HG03342 (cell line): ENCODE measurements at regions not wholly inside any gene's neighbourhood (a gene's known extent, or its start where the extent isn't known, plus 50 kb on each side); places are given as distances from the start of the nearest gene placed in this dataset.

Source experiments
- ATAC-seq: cut with Tn5 transposase; IDR thresholded peaks from one replicate; pipeline ENCODE4 v1.9.1; 2021; ENCODE audit warnings: mild to moderate bottlenecking, moderate library complexity; ENCODE audit not compliant: unreplicated experiment

GRCh38 chr5:51449026-51449425, 65.8 kb downstream of the ISL1 start:
- no peak for ATAC-seq

GRCh38 chr5:51452562-51452961, 69.3 kb downstream of the ISL1 start:
- ATAC-seq: no peak

GRCh38 chr5:51465165-51465564, 81.9 kb downstream of the ISL1 start:
- ATAC-seq: no peak

GRCh38 chr5:51466214-51466613, 83.0 kb downstream of the ISL1 start:
- ATAC-seq: peak; percentile 52

DNA sequence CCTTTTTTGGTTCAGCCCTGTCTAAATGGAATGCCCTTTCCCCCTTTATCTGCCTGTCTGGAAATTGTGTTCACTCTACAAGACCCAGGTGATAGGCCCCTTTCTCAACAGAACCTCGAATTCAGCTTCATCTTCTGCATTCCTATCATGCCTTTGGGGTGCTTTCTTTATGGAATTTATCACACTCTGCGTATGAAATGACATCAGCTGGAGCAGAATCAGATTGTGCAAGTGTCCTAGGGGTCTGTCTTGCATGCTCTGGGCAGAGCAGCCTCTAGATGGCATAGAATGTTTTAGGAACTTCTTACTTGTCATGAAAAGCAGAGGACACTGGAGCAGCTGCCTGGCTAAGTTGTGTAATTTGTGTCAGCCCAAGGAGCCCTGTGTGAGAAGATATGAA, 84.9 kb downstream of the ISL1 start:
- no peak for ATAC-seq

DNA sequence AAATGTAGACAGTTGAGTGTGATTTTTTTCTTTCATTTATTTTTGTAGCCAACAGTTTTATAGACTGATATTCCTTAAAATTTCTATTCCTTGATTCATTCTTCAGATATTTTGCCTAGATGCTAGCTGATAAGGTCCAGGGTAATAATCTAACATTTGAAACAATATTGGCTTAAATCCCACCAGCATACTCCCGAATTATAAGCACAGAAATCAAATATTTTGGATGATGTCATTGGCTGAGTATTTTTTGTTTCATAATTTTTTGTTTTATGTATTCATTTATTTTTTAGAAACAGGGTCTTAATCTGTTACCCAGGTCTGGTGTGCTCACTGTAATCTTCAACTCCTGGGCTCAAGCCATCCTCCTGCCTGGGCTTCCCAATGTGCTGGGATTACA, 88.4 kb downstream of the ISL1 start:
- no peak for ATAC-seq

DNA sequence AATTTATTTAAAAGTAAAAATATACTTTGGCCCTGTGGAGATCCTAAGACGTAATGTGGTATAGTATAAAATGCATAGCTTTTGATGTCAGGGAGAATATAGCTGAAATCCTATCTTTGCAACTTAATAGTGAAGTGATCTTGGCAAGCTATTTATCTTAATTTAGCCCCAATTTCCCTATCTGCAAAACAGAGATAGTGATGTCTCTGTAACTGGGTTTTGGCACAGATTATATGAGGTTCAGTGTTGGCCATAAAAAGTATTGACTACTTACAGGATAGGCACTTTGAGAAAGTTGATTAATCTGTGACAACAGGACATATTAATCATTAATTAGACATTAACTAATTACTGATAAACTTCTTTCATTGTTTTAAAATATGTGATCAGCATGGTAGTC, 89.2 kb downstream of the ISL1 start:
- ATAC-seq: no peak

- ATAC-seq: no peak
Observed at GRCh38 chr5:51475628-51476027, 92.4 kb downstream of the ISL1 start.

DNA sequence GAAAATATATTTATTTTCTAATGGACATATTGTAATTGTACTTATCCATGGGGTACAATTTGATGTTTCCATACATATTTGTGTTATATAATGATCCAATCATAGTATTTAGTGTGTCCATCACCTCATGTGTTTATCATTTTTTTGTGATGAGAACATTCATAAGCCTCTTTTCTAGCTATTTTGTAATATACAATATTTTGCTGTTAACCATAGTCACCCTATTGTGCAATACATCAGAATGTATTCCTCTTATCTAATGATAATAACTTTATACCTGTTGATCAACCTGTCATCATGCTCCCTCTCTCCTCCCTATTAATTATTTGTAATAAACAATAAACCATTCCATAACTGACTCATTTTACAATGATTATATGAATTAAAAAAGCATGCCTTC, 93.2 kb downstream of the ISL1 start:
- no peak for ATAC-seq

- ATAC-seq: peak; percentile 92
Observed at GRCh38 chr5:51479840-51480239, 96.6 kb downstream of the ISL1 start.

DNA sequence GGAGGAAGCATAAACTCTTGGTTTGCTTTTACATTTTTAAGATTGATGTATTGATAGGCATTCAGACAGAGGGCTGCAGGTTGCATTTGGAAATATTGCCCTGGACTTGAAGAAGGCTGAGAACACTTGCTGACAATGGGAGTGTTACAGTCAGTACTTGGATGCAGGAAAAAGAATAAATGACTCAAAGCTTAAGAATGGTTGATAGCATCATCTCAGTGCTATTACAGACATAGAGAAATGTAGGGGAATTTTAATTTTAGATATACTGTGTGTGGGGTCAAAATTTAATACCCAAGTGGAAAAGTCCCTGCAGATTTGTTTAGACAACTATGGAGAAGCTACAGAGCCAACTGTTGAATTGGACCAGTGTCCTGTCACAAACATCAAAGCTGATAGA, 101.1 kb downstream of the ISL1 start:
- no peak for ATAC-seq

DNA sequence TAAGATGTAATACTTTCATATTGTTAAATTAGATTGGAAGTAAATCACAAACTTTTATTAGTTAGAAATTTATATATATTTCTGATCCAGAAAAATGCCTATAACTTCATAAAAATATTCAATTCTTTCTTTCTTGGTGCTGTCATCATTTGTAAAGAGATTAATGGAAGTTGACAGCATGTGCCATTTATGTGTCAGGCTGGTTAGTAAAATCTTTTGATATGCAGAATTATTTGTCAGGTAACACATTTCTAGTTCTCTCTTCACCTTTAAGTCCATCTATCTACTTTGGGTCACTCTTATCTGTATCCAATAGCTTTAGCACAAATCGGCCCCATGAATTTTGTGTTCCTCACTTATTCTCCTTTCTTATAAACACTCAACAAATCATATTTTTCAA, 102.9 kb downstream of the ISL1 start:
- no peak for ATAC-seq

- no peak for ATAC-seq
Observed at GRCh38 chr5:51487952-51488351, 104.7 kb downstream of the ISL1 start.

DNA sequence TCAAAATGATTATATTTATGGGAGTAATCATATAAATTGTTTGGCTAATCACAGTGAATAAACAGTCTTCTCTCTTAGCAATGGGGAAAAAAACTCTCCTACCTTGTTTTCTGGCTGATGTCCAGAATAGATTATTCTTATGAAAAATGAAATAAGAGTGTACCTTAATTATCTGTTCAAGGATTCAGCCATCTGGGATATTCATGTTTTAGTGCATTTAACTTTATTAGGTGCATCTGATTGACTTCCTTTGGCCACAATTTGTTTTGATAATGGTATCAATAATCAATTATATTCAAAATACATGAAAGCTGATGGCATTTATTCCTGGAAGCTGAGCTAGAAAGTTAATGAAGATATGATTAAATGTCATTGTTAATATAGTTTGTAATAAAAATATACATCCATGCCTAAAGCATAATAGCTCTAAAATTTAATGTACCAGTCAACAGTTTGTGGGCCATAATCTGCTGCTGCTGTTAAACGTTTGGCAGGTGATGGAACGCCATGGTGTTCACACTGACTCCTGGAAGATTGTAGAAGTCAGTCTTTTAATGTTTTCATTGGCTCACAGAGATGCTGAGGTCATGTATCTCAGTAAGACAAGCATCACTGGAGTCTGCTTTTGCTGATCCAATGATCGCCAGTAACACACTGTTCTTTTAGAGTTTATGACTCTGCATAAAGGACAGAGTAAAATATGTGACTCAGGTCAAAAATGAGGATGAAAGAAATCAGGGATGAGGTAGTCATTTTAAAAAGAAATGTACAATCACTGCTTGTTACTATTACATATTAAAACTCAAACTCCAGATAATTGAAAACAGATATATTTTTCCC, 105.8 kb downstream of the ISL1 start:
- ATAC-seq: no peak

DNA sequence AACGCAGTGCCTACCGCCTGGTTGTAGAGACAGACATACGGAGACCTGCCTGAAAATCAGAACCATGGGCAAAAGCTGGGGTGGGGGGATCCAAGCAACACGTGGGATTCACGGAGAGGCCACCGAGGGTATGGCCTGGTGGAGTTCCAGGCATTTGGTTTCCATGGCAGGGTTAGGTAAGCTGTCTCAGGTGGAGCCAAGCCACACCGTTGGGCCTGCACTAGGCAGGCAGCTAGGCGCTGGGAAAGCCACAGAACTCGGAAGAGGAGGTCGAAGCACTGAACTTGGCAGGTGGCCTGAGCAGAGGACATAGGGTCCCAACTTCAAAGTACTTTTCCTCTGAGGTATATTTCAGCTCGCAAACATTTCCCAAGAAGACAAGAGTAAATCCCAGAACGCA, 111.6 kb downstream of the ISL1 start:
- ATAC-seq: no peak

DNA sequence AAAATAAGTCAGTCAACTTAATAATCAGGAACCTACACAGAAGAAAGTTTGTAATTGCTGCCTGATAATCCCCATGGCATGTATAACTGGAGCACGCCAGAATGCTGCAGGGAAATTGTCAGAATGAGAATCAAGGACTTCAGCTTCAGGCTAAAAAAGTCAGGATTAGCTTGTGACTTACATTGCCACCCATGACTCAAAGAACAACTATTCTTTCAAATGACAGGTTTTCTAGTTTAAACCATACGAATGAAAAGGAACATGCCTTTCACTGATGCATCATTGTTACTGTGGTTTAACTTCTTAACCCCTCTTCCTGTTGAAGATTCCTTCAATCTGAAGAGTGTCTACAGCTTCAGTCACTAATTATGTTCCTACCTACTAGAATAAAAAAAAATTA, 112.4 kb downstream of the ISL1 start:
- no peak for ATAC-seq

GRCh38 chr5:51517838-51518237, 134.6 kb downstream of the ISL1 start:
- ATAC-seq: no peak

GRCh38 chr5:51518607-51519006, 135.4 kb downstream of the ISL1 start:
- no peak for ATAC-seq

DNA sequence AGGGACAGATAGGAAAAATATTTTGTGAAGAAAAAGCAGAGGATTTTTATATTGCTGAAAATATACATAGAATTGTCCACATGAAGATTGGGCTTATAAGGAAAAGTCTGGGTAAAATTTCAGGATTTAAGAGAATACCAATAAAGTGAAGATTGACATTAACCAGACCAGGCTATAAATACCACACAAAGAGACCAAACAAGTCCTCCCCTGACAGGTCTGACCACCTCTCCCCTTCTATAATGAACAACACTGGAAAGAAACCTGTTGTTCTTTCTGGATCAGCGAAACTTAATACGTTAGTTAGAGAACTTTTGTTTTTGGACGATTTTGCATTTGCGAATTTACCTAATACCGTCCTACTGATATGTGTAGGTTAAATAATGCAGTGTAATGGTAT, 138.3 kb downstream of the ISL1 start:
- no peak for ATAC-seq

DNA sequence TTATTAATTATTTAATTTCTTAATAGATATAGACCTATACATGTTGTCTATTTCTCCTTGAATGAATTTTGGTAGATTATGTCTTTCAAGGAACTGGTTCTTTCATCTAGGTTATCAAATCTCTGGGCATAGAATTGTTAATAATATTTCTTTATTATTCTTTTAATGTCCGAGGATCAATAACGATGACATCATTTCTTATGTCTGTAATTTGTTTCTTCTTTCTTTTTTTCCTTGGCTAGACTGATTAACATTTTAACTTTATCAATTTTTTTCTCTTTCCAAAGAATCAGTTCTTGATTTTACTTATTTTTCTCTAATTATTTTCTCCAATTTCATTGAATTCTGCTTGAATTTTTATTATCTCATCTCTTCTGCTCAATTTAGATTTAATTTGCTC, 156.0 kb downstream of the ISL1 start:
- no peak for ATAC-seq

- no peak for ATAC-seq
Observed at GRCh38 chr5:51544031-51544785, 161.0 kb downstream of the ISL1 start.

- ATAC-seq: no peak
Observed at GRCh38 chr5:51556833-51557232, 173.6 kb downstream of the ISL1 start.
